ENCODE measurements at regions not wholly inside any gene's neighbourhood (a gene's known extent, or its start where the extent isn't known, plus 50 kb on each side); places are given as distances from the start of the nearest gene placed in this dataset.

DNA sequence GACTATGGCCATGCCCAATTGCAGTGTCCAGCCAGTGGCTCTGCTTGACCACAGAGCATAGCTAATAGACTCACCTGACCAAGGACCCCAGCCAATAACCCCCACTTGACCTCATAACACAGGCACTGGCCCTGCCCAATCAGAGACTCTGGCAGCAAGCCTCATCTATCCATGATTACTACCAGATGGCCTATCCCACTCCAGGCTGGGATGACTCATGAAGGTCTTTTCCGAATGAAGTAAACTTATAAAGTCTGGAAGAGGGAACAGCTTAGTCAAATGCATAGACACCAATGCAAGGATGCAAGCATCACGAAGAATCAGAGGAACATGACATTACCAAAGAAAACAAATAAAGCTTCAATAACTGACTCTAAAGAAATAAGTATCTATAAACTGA is 141.4 kb downstream of the TMEM168 start:
- no peaks in the 10 kb centered on the region for H3K27me3 ChIP-seq
- no peak overlapping the region for H3K4me3 ChIP-seq
- 60 to 95% methylated on average over 2 of the region's 2 CpGs for WGBS, 2 donors
- H3K9me3 ChIP-seq: peaks cover 0 to 35% (median 4%) of the 10 kb centered on the region in 4 donors
- DNase-seq (ENCODE audit: low spot score in 2 of 2): no peak
- TF ChIP-seq POLR2A (IDR thresholded peaks at IDR 0.05) (no peak), EP300 (IDR thresholded peaks at IDR 0.05) (no peak)
- TF ChIP-seq, protein P1, sequence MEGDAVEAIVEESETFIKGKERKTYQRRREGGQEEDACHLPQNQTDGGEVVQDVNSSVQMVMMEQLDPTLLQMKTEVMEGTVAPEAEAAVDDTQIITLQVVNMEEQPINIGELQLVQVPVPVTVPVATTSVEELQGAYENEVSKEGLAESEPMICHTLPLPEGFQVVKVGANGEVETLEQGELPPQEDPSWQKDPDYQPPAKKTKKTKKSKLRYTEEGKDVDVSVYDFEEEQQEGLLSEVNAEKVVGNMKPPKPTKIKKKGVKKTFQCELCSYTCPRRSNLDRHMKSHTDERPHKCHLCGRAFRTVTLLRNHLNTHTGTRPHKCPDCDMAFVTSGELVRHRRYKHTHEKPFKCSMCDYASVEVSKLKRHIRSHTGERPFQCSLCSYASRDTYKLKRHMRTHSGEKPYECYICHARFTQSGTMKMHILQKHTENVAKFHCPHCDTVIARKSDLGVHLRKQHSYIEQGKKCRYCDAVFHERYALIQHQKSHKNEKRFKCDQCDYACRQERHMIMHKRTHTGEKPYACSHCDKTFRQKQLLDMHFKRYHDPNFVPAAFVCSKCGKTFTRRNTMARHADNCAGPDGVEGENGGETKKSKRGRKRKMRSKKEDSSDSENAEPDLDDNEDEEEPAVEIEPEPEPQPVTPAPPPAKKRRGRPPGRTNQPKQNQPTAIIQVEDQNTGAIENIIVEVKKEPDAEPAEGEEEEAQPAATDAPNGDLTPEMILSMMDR (IDR thresholded peaks at IDR 0.05): no peak
- no peak overlapping the region for H3K27ac ChIP-seq
- no peaks in the 10 kb centered on the region for H3K4me1 ChIP-seq
- no peaks in the 10 kb centered on the region for H3K36me3 ChIP-seq

DNA sequence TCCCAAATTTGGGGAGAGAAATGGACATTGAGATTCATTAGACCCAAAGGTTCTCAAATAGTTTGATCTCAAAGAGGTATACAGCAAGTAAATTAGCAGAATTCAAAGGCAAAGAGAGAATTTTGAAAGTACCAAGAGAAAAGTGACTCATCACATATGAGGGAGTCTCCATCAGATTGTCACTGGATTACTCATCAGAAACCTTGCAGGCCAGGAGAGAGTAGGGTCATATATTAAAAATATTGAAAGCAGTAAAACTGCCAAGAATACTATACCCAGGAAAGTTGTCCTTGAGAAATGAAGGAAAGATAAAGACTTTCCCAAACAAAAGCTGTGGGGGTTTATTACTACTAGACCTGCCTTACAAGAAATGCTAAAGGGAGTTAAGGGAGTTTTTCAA is 140.6 kb downstream of the TMEM168 start:
- TF ChIP-seq, protein P1 (IDR thresholded peaks at IDR 0.05): no peak
- TF ChIP-seq POLR2A (IDR thresholded peaks at IDR 0.05) (no peak), EP300 (IDR thresholded peaks at IDR 0.05) (no peak)
- H3K4me3 ChIP-seq: no peak overlapping the region
- H3K4me1 ChIP-seq: no peaks in the 10 kb centered on the region
- no peaks in the 10 kb centered on the region for H3K27me3 ChIP-seq
- H3K36me3 ChIP-seq: no peaks in the 10 kb centered on the region
- DNase-seq (ENCODE audit: low spot score in 2 of 2): no peak
- H3K27ac ChIP-seq: no peak overlapping the region
- peaks cover 0 to 35% (median 4%) of the 10 kb centered on the region in 4 donors for H3K9me3 ChIP-seq

DNA sequence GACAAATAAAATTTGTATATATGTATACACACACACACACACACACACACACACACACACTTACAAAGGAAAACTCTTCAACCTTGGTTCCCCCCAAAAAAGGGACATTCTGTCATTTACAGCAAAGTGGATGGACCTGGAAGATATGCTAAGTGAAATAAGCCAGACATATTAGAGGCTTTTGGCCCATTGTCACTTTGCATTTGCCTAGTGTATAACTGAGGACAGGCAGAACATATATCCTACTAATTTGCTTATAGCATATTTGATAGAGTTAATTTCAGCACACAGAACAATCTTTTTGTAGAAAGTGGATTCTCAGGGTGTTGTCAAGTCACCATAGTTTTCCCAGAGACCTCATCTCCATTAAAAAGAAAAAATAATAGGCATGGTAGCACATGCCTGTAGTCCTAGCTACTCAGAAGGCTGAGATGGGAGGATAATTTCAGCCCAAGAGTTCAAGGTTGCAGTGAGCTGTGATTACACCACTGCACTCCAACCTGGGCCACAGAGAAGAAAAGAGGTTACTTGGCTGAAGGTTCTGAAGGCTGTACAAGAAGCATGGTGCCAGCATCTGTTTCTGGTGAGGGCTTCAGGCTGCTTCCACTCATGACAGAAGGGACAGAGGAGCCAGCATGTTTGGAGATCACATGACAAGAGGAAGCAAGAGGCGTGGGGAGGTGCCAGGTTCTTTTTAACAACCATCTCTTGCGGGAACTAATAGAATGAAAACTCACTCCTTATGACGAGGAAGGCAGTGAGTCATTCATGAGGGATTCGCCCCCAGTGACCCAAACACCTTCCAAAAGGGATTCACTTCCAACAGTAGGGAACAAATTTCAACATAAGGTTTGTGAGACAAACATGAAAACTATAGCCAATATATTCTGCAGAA is 135.6 kb downstream of the TMEM168 start:
- Histone ChIP-seq H3K36me3 (no peaks in the 10 kb centered on the region), H3K9me3 (peaks cover 0 to 29% (median 2%) of the 10 kb centered on the region in 4 donors), H3K4me3 (no peak overlapping the region), H3K27ac (no peak overlapping the region), H3K4me1 (no peaks in the 10 kb centered on the region), H3K27me3 (no peaks in the 10 kb centered on the region)
- WGBS, 2 donors: 64 to 65% methylated on average over 4 of the region's 4 CpGs
- no peak for DNase-seq (ENCODE audit: low spot score in 2 of 2)
- TF ChIP-seq POLR2A (IDR thresholded peaks at IDR 0.05) (no peak), EP300 (IDR thresholded peaks at IDR 0.05) (no peak)
- TF ChIP-seq, protein P1 (IDR thresholded peaks at IDR 0.05): no peak

DNA sequence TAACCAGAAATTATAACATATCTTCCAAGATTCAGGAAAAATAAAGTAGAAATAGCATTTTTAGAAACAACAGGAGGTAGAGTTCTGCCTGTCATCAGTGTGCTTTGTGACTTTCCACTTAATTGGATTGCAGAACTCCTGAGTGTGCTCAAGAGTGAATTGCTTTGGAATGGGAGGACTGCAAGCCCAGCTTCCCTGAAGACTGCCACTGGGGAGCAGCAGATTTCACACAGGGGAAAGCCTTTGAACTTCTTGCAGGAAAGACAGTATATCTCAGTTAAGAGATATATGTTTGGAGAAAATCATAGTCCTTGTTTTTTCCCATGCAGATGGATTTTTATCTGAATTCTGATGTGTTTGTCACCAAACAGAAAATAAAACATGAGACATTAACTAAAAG is 124.5 kb downstream of the TMEM168 start:
- Histone ChIP-seq H3K4me3 (no peak overlapping the region), H3K27me3 (no peaks in the 10 kb centered on the region), H3K36me3 (no peaks in the 10 kb centered on the region), H3K27ac (no peak overlapping the region), H3K4me1 (no peaks in the 10 kb centered on the region), H3K9me3 (peaks cover 0 to 16% (median 0%) of the 10 kb centered on the region in 4 donors)
- no peak for DNase-seq (ENCODE audit: low spot score in 2 of 2)
- TF ChIP-seq, protein P1 (IDR thresholded peaks at IDR 0.05): no peak
- TF ChIP-seq POLR2A (IDR thresholded peaks at IDR 0.05) (no peak), EP300 (IDR thresholded peaks at IDR 0.05) (no peak)

DNA sequence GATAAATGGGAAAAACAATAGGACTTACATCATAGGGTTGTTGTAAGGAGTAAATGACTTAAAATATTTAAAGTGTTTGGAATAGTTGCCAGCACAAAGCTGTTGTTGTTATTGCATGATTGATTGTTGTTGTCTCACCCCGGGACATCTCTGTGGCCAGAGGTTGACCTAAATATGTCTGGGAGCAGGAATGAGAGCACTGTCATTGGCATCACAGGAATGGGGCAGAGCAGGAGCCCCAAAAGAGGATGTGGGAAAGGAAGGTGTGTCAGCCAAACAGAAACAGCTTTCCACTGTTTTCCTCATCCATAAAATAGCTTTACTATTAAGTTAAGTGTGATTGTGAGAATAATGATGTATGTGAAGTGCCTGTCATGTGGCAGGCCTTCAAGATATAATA is 121.6 kb downstream of the TMEM168 start:
- no peak overlapping the region for H3K4me3 ChIP-seq
- TF ChIP-seq POLR2A (IDR thresholded peaks at IDR 0.05): no peak
- TF ChIP-seq, protein P1 (IDR thresholded peaks at IDR 0.05): no peak
- no peak for DNase-seq (ENCODE audit: low spot score in 2 of 2)
- no peaks in the 10 kb centered on the region for H3K27me3 ChIP-seq
- no peak overlapping the region for H3K27ac ChIP-seq
- H3K9me3 ChIP-seq: no peaks in the 10 kb centered on the region
- H3K36me3 ChIP-seq: no peaks in the 10 kb centered on the region
- WGBS, 2 donors: 39 to 47% methylated on average over 1 of the region's 1 CpG
- no peaks in the 10 kb centered on the region for H3K4me1 ChIP-seq
